Stimulated activated CD4-positive, alpha-beta T cell treated with anti-CD3 and anti-CD28 coated beads, Interleukin-4, amount 100 ng/mL, for 48 hours (primary cell): ENCODE measurements at regions not wholly inside any gene's neighbourhood (a gene's known extent, or its start where the extent isn't known, plus 50 kb on each side); places are given as distances from the start of the nearest gene placed in this dataset.
"Not testable (repeated sequence)": the region's sequence is repeated elsewhere in the genome, so short reads cannot be mapped to it uniquely, and the experiment has no call there.

ENCODE experiments used
- DNase-seq, 2 donors: peaks; one replicate each; pipeline ENCODE4 v3.0.0-alpha.2; 2020; ENCODE audit warnings: low read depth in 2 of 2

DNA sequence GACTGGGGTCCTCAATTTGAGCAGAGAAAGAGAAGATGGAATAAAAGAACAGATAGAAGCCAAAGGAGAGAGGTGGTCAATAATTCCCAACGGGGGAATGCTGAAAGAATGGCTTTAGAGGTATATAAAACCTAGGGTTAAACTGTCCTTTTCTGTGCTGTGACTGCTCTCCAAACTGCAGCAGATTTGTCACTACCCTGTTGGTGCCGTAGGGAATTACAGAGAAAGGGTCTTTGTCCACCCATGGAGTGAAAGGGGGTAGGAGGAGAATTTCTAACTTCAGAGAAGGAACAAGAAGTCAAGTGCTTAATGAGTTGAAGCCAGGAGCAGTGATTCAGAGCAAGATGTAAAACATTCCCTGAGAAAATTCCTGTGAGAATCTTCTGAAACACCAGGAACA lies 486.5 kb downstream of the NUP35 start:
- no peak for DNase-seq

DNA sequence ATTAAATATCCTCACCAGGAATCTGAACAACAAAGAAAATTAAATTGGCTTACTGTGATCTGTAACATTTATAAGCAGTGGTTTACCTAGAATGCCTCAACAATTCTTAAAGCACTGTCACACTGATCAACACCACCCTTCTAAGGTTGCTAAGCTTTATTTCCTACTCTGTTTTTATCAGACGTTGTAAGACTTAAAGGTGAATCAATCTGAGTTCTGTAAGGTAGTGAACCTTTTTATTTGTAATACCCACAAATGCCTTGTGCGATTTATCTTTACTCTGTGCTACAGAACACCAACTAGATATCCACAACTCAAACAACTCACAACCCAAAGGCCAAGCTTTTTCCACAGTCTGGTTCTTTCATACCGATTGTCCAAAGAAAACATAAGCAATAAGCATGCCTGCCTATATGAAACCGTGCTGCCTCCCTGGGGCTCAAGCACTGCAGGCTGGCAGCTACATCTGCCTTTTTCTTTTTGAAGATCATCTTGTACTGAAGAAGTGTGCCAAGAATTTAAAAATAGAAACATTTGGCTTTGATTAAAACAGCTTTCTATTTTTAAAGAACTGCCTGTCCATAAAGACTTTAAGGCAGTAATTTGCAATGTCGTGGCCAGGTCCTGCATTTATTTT lies 490.7 kb downstream of the NUP35 start:
- DNase-seq = no peak

DNA sequence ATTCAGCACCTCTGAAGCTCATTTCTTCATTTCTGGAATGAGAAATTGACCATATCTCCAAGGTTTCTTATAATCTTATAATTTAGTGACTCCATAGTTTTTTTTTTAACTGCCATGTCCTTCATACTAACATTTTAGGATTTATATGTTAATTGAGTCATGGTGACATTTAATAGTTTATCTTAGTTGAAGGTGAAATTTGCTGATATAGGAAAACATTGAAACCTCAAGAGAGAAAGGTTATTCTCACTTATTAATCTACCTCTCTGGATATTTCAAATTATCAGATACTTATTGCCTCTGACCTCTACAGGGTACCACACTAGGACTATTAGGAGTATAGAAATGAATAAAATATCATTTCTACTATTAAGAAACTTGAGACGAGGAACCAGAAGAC lies 499.0 kb downstream of the NUP35 start:
- no peak for DNase-seq

DNA sequence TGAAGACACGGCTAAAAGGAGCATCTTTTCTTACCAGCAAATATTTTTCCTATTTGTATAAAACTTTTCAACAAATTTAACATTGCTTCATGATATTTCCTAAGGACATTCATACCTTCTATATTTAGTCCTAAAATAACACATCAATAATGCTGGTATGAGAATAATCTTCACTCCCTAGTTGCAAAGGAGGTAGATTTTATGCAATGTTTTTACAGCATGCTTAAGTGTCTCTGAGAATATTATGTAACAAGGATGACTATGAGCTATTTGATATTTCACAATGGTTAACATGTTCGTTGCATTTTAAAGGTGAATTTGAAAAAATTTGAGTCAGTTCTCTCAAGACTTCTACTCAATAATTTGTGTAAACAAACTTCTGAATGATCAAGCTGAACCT lies 506.7 kb downstream of the NUP35 start:
- no peak for DNase-seq

GRCh38 chr2:183656121-183656520 lies 531.9 kb downstream of the NUP35 start:
- DNase-seq = no peak

DNA sequence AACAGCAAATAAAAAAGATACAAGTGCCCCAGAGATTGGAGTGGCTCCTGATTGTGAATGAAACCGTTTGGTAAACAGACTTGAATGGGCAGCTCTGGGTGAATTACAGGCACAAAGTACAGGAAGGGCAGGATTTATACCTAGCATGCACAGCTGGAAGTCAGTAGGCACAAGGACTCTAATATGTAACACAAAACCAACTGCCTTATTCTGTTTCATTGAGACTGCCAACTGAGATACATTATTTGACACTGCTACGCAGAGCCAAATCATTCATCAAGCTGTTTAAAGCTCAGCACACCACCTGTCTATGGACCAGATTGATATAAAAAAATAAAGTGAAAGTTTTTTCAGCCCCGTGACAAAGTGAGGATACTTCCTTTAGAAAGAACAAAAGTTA lies 541.2 kb downstream of the NUP35 start:
- no peak for DNase-seq

GRCh38 chr2:183666031-183666430 lies 541.8 kb downstream of the NUP35 start:
- DNase-seq = no peak

DNA sequence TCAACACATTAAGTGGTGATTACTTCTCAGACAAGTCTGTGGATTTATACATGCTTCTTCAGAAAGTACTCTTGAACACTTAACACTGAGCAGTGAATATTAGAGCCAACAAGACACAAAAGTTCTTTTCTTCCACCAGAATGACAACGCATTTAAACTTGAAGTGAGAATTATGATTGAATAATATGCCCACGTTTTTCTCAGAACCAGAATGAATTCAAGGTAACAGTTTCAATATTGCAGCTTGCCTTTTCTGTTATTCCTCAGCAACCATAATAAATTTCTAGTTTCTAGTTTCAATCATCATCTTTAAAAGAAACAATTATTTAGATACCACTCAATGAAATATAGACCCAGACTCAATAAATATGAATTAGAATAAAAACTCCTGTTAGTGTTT lies 547.0 kb downstream of the NUP35 start:
- DNase-seq = no peak

GRCh38 chr2:183678908-183679307 lies 554.7 kb downstream of the NUP35 start:
- no peak for DNase-seq

DNA sequence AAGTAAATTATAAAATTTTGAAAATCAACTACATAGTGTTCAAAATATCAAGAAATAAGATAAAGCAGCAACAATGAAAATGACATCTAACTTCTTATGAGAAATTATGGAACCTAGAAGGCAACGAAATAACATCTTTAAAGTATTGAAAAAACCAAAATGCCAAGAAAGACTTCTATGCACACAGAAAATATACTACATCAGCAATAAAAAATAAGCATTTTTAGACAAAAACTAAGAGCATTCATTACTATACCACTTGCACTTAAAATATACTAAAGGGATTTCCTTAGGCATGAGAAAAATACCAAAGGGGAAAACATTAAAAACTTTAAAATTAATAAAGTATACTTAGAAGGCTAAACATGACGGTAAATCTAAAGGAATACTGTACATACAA lies 556.3 kb downstream of the NUP35 start:
- DNase-seq = no peak

- DNase-seq = no peak
These were observed 560.4 kb downstream of the NUP35 start for GRCh38 chr2:183684686-183685085.

- no peak for DNase-seq
These were observed 571.8 kb downstream of the NUP35 start for GRCh38 chr2:183696028-183696427.

DNA sequence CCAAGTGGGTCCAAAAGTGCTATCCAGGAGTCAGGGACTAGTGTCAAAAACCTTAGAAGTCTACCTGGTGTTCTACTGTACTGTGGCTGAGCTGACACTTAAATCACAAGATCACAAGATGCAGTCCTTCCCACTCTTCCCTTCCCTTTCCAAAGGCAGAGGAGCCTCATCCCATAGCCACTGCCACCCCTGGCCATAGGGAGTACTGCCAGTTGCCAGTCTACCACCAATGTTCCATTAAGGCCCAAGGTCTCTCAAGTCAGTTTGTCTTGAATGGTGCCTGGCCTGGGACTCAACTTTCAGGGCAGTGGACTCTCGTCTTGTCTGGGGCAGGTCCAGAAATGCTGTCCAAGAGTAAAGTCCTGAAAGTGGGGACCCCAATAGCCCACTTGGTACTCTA lies 585.6 kb downstream of the NUP35 start:
- no peak for DNase-seq

DNA sequence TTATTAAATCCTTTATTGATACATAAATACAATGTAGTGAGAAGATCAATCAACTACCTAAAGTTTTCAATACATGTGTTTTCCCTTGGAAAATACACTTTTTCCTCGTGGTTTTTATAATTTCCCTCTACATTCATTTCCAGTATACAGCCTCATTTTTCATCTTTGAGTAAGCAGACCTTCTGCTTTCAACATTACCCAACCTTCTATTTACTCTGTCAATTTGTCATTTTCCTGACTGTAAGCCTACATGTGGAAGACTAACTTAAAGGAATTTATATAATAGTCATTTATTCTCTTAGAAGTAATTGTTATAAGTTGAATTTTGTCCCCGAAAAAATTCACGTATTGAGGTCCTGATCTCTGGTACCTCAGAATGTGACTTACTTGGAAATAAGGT lies 594.0 kb downstream of the NUP35 start:
- DNase-seq = no peak

- DNase-seq = no peak
These were observed 599.0 kb downstream of the NUP35 start for GRCh38 chr2:183723278-183723677.

DNA sequence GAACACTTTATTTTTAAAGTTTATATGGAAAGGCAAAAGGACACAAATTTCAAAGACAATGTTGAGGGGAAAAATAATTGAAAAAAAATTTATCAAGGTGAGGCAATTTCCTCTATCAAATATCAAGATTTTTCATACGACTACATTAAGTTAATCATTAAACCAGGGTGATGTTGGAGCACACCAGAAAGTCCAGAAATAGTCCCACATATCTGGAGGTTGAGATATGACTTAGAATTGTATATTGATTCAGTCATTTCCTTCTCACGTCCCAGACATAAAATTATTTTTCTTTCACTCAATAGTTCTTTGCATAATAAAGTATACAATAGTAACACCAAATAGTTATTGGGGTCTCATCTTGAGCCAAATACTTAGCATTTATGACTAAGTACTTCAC lies 605.1 kb downstream of the NUP35 start:
- DNase-seq = no peak

GRCh38 chr2:183740241-183740640 lies 616.0 kb downstream of the NUP35 start:
- no peak for DNase-seq

- DNase-seq = no peak
These were observed 628.3 kb downstream of the NUP35 start for GRCh38 chr2:183752571-183752970.

DNA sequence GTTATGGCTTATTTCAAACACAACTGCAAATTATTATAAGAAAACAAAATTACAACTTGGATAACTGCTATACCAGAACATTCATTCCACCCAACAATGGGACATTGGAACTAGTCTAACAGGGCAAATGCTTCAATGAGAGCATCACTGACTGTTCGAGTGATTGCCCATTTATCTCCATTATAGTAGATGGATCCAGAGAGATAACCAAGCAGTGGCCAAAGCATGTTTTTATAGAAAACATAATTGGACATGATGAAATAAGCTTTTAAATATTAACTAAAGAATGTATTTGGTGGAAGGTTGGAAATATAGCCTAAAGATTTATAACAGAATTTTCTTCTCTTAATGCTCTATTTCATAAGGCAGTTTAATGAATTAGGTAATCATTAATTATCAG lies 634.8 kb downstream of the NUP35 start:
- DNase-seq = no peak

GRCh38 chr2:183773775-183774174 lies 649.5 kb downstream of the NUP35 start:
- no peak for DNase-seq

GRCh38 chr2:183780072-183780471 lies 655.8 kb downstream of the NUP35 start:
- DNase-seq = no peak

DNA sequence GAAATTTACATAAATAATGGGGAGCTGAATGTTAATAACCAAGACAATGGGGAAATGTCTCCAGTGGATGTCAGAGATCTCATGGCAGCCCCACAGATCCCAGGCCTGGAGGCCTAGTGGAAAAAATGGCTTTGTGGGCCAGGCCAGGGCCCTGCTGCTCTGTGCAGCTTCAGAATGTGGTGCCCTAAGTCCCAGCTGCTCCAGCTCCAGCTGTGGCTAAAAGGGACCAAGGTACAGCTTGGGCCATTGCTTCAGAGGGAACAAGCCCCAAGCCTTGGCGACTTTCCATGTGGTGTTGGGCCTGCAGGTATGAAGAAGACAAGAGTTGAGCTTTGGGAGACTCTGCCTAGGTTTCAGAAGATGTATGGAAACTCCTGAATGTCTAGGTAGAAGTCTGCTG lies 658.2 kb downstream of the NUP35 start:
- no peak for DNase-seq

GRCh38 chr2:183788796-183789195 lies 664.6 kb downstream of the NUP35 start:
- DNase-seq = not testable (repeated sequence)

GRCh38 chr2:183792165-183792924 lies 668.1 kb downstream of the NUP35 start:
- not testable (repeated sequence) for DNase-seq
